Activated T-cell treated with anti-CD3 and anti-CD28 coated beads, Interleukin-2, amount 50 U/mL, for 24 hours (primary cell): ENCODE measurements at regions not wholly inside any gene's neighbourhood (a gene's known extent, or its start where the extent isn't known, plus 50 kb on each side); places are given as distances from the start of the nearest gene placed in this dataset.

Experiments
- DNase-seq: peaks from one replicate; pipeline ENCODE4 v3.0.0-alpha.2; 2020
- H3K27ac Mint-ChIP-seq: 2 replicates; pipeline ENCODE4 v1.8.0; 2020; ENCODE audit warnings: mild to moderate bottlenecking, mixed read lengths
- H3K27me3 Mint-ChIP-seq: 2 replicates; pipeline ENCODE4 v1.8.0; 2020; ENCODE audit warnings: mixed read lengths
- H3K36me3 Mint-ChIP-seq: 2 replicates; pipeline ENCODE4 v1.8.0; 2020; ENCODE audit warnings: low read depth, mixed read lengths
- H3K4me1 Mint-ChIP-seq: 2 replicates; pipeline ENCODE4 v1.8.0; 2020; ENCODE audit warnings: low read depth, mixed read lengths
- H3K4me3 Mint-ChIP-seq: 2 replicates; pipeline ENCODE4 v1.8.0; 2020; ENCODE audit warnings: mild to moderate bottlenecking, moderate library complexity, mixed read lengths
- H3K9me3 Mint-ChIP-seq: 2 replicates; pipeline ENCODE4 v1.8.0; 2020; ENCODE audit warnings: mixed read lengths

DNA sequence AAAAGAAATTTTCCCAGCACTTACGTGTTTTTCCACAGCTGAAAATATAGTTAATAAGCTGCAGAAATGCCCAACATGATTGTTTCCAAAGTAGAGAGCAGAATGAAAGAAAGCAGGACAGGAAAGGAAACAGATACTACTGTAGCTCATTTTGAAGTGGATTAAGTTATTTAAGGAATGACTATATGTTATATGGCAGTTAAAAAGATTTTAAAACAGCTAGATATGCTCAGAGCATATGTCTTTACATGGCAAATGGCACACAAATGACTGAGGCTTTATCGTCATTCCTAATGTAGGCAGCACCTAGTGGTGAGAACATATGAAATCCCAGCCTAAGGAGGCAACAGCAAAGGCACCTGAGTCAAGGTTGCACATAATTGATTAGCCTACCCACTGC is 106.6 kb upstream of the SEMA6D start:
- Mint-ChIP-seq H3K9me3 (no peaks in the 10 kb centered on the region), H3K27me3 (no peaks in the 10 kb centered on the region), H3K4me3 (no peak overlapping the region), H3K4me1 (no peaks in the 10 kb centered on the region), H3K36me3 (no peaks in the 10 kb centered on the region), H3K27ac (no peak overlapping the region)
- no peak for DNase-seq

DNA sequence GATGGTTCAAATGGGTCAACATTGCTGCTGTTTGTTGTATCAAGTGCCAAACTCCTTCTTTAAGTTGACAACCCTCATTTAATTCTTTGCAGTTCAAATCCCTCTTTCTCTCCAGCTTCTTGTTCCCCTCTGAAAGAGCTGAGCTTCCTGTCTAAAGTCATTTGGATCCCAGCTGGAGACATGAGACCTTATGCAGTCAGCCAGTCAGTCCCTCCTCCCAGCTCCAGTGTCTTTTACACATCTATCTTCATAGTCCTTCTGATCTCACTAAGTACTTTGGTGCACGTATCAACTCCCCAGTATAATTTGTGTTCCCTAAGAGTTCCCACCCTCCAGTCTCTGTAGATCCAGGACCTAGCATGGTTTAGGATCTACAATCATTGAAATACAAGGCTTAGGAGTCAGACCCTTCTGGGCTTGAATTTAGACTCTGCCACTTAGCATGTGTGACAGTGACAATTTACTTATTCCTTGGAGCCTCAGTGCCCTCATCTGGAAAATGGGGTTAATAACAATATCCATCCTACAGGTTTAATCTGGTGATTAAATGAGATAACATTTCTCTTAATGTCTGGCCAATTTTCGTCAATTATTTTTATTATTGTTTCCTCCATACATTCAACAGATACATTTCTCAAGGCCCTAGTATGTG is 102.8 kb upstream of the SEMA6D start:
- Mint-ChIP-seq H3K9me3 (no peaks in the 10 kb centered on the region), H3K27me3 (no peaks in the 10 kb centered on the region), H3K36me3 (no peaks in the 10 kb centered on the region), H3K4me3 (no peak overlapping the region), H3K27ac (no peak overlapping the region), H3K4me1 (no peaks in the 10 kb centered on the region)
- DNase-seq = no peak

DNA sequence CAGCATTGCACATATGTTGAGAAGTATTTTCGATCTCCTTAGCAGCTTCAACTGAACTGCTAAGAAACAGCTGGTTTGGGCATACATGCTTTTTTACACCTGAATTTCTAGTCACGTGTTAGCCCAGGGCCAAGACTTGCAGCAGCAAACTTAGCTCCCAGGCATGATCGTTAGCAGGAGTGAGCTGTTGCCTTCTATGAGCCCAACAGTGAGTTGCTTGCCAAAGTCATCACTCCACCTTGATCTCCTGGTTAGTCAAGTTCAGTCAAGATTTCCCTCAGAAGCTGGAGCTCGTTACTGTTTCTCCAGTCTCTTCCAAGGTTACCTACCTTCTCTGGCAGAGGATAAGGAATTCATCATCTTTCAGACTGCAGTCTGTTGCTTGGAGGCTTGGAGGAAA is 100.4 kb upstream of the SEMA6D start:
- Mint-ChIP-seq H3K27ac (no peak overlapping the region), H3K4me3 (no peak overlapping the region), H3K27me3 (no peaks in the 10 kb centered on the region), H3K9me3 (no peaks in the 10 kb centered on the region), H3K4me1 (no peaks in the 10 kb centered on the region), H3K36me3 (no peaks in the 10 kb centered on the region)
- DNase-seq = no peak

DNA sequence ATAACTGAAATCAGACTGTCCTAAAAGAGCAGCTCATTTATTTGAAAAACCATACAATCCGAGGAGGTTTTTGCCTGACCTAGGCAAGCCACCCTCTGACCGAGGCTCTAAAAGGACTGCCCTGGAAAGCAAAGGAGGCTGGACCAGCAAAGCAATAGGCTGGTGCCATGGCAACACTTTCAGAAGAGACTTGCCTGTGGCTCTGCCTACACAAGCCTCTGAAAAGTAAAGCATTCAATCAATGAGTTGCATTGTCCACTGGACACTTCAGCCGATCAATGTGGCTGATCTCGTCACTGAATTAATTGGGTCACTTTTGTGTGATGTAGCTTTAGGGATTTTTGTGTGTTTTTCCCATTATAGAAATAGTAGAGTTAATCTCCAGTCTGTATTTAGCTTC is 99.1 kb upstream of the SEMA6D start:
- H3K36me3 Mint-ChIP-seq = no peaks in the 10 kb centered on the region
- H3K9me3 Mint-ChIP-seq = no peaks in the 10 kb centered on the region
- no peaks in the 10 kb centered on the region for H3K4me1 Mint-ChIP-seq
- no peak overlapping the region for H3K27ac Mint-ChIP-seq
- H3K27me3 Mint-ChIP-seq = no peaks in the 10 kb centered on the region
- no peak overlapping the region for H3K4me3 Mint-ChIP-seq
- no peak for DNase-seq

DNA sequence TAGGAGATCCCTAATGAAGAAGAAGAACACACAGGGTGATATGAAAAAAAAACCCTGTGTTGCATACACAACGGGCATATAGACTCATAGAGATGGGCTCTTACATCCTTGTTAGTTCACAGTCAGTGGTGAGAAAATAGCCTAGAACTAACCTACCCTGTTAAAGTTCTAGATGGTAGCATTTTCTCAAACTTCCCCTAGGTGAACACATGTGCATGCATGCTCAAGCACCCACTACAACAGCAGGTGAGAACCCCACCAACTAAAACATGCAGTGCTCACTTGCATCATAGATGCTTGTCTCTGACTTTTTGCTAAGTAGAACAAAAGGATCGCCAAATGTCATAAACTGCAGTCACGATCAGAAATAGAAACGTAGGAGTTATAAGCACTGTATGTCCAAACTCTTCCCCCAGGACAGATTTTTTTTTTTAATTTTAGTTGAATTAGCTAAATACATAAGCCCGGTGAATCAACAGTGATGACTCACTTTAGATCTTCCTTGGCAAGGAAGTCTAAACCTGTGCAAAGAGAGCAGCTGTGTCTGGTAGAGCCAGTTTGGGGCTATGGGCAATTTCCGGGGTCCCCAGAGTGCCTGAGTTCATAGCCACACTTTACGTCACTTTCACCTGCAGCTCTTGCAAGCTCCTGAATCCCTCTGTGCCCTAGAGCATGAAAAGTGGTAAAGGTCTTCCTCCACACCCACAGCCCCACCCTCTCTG is 96.2 kb upstream of the SEMA6D start:
- H3K27me3 Mint-ChIP-seq = no peaks in the 10 kb centered on the region
- H3K36me3 Mint-ChIP-seq = no peaks in the 10 kb centered on the region
- H3K4me3 Mint-ChIP-seq = no peak overlapping the region
- no peak for DNase-seq
- H3K9me3 Mint-ChIP-seq = no peaks in the 10 kb centered on the region
- no peaks in the 10 kb centered on the region for H3K4me1 Mint-ChIP-seq
- H3K27ac Mint-ChIP-seq = no peak overlapping the region

DNA sequence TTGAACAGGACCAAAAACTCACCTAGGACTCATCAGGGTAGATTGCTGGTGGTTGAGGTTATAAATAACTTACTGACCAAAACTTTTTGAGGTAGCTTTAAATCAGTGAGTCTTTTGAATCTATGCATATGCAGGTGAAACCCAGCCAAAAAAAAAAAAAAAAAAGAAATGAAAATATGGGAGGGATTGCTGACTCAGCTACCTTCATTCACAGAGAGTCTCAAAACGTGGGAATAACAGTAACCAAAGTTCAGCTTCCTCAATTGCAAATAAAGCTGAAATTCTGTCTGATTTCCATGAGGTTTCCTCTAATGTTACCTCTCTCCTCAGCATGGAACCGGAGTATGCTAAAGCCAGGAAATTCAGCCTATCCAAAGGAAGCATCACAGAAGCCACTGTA is 95.2 kb upstream of the SEMA6D start:
- no peak overlapping the region for H3K27ac Mint-ChIP-seq
- no peak for DNase-seq

DNA sequence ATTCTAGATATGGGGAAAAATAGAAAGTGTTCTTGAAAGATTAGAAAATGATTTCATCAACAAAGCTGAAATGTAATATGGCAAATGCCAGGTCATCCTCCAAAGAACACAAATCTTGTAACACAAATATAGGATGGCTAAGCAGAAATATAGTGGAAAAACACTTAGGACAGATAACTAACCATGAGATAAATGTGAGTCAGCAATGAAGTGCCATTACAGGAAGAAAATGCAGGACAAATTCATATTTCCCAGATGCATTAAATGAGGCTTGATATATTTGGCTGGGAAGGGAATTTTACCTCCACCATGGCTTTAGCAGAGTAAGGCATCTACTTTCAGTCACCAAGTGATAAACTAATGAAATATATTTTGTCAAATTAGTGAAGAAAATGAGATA is 92.8 kb upstream of the SEMA6D start:
- no peak overlapping the region for H3K27ac Mint-ChIP-seq
- H3K4me1 Mint-ChIP-seq = no peaks in the 10 kb centered on the region

More for the DNA sequence above, 95.2 kb upstream of the SEMA6D start:
- Mint-ChIP-seq H3K36me3 (no peaks in the 10 kb centered on the region), H3K4me3 (no peak overlapping the region), H3K27me3 (no peaks in the 10 kb centered on the region), H3K9me3 (no peaks in the 10 kb centered on the region), H3K4me1 (no peaks in the 10 kb centered on the region)

DNA sequence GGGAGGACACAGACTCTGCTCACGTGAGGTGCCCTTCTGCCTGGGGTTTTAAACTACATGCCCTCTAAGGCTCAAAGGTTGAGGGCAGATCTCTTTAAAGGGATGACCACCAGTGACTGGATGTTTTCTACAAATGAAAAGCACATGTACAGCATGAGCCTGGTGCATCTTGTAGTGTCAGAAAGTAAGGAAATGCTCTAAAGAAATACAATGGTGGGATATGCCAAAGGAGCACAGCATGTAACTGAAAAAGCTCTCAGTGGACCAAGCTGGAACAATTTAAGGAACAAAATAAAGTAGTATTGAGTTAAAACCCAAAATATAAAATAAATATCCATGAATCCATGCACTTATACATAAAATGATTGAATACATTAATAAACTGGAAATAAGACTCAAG is 78.3 kb upstream of the SEMA6D start:
- no peaks in the 10 kb centered on the region for H3K9me3 Mint-ChIP-seq
- H3K36me3 Mint-ChIP-seq = no peaks in the 10 kb centered on the region
- no peaks in the 10 kb centered on the region for H3K4me1 Mint-ChIP-seq
- no peak overlapping the region for H3K4me3 Mint-ChIP-seq
- H3K27me3 Mint-ChIP-seq = no peaks in the 10 kb centered on the region
- DNase-seq = no peak
- H3K27ac Mint-ChIP-seq = no peak overlapping the region

More for the DNA sequence above, 92.8 kb upstream of the SEMA6D start:
- no peaks in the 10 kb centered on the region for H3K9me3 Mint-ChIP-seq
- H3K36me3 Mint-ChIP-seq = no peaks in the 10 kb centered on the region
- no peak overlapping the region for H3K4me3 Mint-ChIP-seq
- H3K27me3 Mint-ChIP-seq = no peaks in the 10 kb centered on the region
- no peak for DNase-seq

DNA sequence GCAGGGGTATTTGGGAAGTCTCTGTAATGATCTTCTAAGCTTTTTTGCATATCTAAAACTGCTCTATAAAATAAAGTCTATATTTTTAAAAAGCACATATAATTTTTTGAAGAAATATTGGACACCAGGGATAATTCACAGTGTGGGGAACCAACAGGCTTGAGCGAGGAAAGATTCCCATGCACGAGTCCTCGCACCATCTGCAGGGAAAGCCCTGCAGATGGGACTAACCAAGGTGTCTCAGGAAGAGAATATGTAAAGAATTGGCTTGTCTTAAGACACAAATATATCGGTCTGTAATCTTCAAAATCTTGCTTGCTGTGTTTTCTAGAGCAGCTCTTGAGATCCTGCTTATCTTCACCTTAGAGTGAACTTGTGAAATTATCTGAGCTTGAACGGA is 77.2 kb upstream of the SEMA6D start:
- no peaks in the 10 kb centered on the region for H3K9me3 Mint-ChIP-seq
- H3K27me3 Mint-ChIP-seq = no peaks in the 10 kb centered on the region
- no peak overlapping the region for H3K4me3 Mint-ChIP-seq
- no peaks in the 10 kb centered on the region for H3K36me3 Mint-ChIP-seq
- DNase-seq = no peak
- no peak overlapping the region for H3K27ac Mint-ChIP-seq
- H3K4me1 Mint-ChIP-seq = no peaks in the 10 kb centered on the region

DNA sequence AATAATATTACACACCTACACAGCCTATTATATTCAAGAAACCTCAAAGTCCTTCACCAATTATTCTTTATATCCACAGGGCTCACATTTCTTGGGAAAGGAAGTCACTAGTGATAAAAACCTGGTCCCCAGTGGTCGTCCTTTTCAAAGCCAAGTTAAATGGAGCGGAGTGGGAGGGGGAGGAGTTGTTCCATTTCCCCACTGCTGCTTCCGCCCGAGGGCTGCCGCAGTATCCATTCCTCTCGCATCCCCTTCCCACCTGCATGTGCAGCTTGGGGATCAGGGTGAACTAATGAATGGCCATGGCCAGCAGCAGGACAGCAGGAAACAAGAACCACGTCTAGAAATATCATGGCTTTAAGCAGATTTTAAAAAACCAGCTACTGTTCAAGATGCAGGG is 76.4 kb upstream of the SEMA6D start:
- H3K36me3 Mint-ChIP-seq = no peaks in the 10 kb centered on the region
- DNase-seq = no peak
- no peaks in the 10 kb centered on the region for H3K4me1 Mint-ChIP-seq
- H3K9me3 Mint-ChIP-seq = no peaks in the 10 kb centered on the region
- no peaks in the 10 kb centered on the region for H3K27me3 Mint-ChIP-seq
- H3K4me3 Mint-ChIP-seq = no peak overlapping the region
- H3K27ac Mint-ChIP-seq = no peak overlapping the region

DNA sequence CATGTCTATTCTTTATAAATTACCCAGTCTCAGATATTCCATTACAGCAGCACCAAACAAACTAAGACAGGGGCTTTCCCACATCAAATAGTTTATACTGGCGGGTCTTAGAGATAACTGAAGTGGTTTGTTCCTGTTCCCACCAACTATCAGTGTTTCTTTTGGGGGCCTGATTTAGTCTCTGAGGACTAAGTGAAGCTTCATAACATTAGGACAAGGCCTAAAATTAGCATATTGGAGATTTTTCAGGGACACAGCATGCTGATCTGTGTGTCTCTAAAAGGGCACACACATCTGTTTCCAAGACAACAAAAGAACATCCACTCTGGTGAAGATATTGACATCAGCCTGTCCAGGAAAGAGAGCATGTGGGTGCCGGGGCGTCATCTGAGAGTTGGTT is 72.6 kb upstream of the SEMA6D start:
- no peak for DNase-seq
- Mint-ChIP-seq H3K27me3 (no peaks in the 10 kb centered on the region), H3K27ac (no peak overlapping the region), H3K4me1 (no peaks in the 10 kb centered on the region), H3K4me3 (no peak overlapping the region), H3K9me3 (no peaks in the 10 kb centered on the region), H3K36me3 (no peaks in the 10 kb centered on the region)

DNA sequence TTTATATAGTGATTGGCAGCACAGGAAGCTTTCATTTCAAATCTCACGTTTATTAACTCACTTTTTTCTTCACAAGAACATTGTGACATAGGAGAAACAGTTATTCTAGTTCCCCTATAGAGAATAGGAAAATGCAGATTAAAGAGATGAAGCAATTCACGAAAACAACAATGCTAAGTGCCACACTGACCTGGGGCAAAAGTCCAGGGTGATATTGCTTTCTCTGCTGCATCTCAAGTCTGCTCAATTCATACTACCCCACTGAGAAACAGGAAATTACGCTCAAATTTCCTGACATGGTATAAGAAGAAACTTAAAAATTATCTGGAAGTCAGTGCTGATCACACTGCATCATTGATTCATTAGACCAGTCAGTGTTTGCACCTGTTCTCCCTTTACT is 66.7 kb upstream of the SEMA6D start:
- Mint-ChIP-seq H3K9me3 (no peaks in the 10 kb centered on the region), H3K27me3 (no peaks in the 10 kb centered on the region), H3K4me3 (no peak overlapping the region), H3K27ac (no peak overlapping the region), H3K4me1 (no peaks in the 10 kb centered on the region), H3K36me3 (no peaks in the 10 kb centered on the region)
- no peak for DNase-seq

DNA sequence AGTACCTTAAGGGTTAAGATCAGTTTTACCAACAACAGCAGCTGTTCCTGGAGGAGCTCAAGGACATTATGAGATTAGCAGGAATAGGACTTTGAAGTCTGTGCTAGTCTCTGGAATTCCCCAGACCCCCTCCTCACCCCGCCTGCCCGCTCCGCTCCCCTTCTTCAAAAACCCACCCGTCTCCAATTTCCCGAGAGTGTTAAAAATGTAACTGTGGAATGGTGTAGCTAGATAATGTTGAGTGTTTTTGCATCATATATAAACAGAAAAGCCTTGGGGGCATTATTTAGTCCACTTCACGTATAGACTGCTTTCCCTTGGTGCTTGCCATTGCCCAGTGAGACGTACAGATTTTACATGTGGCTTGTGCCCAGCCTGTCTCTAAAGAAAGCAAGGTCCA is 65.0 kb upstream of the SEMA6D start:
- H3K4me1 Mint-ChIP-seq = no peaks in the 10 kb centered on the region
- H3K27me3 Mint-ChIP-seq = no peaks in the 10 kb centered on the region
- no peak overlapping the region for H3K27ac Mint-ChIP-seq
- H3K36me3 Mint-ChIP-seq = no peaks in the 10 kb centered on the region
- H3K4me3 Mint-ChIP-seq = no peak overlapping the region
- DNase-seq = no peak
- H3K9me3 Mint-ChIP-seq = no peaks in the 10 kb centered on the region

DNA sequence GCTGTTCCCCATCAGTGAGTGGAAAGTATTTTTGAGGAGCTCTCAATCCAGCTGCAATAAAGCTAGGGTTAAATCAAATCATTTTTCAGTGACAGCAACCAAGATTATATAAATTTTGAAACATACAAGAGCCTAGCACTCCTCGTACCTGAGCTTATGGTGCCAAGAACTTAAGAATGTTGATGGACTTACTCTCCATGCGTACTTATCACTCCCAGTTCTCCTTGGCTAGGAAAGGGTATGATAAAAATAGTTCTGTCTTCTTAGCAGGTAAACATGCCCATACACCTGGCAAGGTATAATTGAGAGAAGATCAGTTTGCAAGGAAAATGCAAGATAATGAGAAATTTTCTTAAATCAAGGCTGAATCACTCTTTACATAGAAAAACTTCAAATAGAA is 64.5 kb upstream of the SEMA6D start:
- no peak overlapping the region for H3K4me3 Mint-ChIP-seq
- no peaks in the 10 kb centered on the region for H3K9me3 Mint-ChIP-seq
- no peak for DNase-seq
- H3K27ac Mint-ChIP-seq = no peak overlapping the region
- no peaks in the 10 kb centered on the region for H3K4me1 Mint-ChIP-seq
- H3K36me3 Mint-ChIP-seq = no peaks in the 10 kb centered on the region
- H3K27me3 Mint-ChIP-seq = no peaks in the 10 kb centered on the region

DNA sequence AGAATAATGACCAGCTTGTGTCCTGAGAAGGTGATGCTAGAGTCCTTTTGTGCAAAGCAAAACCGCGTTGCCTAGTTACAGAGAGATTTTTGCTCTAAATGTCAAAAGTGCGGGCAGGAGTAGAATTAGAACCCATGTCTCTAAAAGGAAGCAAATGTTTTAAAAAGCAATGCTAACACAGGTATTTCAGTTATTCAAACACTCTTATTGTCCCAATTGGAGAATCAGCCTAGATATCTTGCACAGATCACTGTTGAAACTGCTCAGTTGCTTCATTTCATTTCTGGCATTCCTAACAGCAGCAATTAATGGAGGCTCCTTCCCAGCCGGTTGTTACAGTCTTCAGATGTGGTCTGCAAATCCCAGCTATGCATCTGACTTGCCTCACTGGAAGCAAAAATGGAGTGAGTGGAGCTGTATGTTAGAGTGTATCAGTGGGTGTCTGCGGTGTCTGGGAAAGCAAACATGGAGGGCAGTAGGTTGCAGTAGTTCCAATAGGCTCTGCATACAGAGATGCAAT is 55.6 kb upstream of the SEMA6D start:
- no peak for DNase-seq
- H3K36me3 Mint-ChIP-seq = no peaks in the 10 kb centered on the region
- no peak overlapping the region for H3K27ac Mint-ChIP-seq
- no peaks in the 10 kb centered on the region for H3K9me3 Mint-ChIP-seq
- H3K4me1 Mint-ChIP-seq = no peaks in the 10 kb centered on the region
- no peaks in the 10 kb centered on the region for H3K27me3 Mint-ChIP-seq
- H3K4me3 Mint-ChIP-seq = no peak overlapping the region
